ENCODE measurements at regions not wholly inside any gene's neighbourhood (a gene's known extent, or its start where the extent isn't known, plus 50 kb on each side); places are given as distances from the start of the nearest gene placed in this dataset.
"Not testable (repeated sequence)": the region's sequence is repeated elsewhere in the genome, so short reads cannot be mapped to it uniquely, and the experiment has no call there.

DNA sequence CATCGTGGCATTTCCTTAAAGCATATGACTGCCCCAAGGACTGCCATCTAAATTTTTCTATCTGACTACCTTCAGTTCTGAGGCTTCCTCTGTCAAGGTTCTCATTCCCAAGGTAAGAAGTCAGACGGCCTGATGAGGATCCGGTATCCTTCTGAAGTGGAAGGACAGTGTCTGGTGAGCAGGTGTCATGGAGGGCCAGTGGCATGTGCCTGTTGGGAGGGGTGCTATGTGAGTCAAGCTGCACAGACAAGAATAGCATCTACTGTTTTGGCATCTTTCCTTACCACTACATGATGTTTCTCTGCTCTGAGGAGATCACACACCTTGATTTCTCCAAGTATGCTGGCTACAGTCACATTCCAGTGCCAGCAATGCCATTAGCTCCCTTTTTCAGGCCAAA, 99.6 kb upstream of the RGS1 start:
- ChIA-PET CTCF (no interaction called here), POLR2A (no interaction called here)

- CTCF ChIA-PET: interaction anchor here (1.0 to 1.3 kb wide), 3 partner anchors 130 to 550 kb away, joined by 3 to 5 read pairs (median 4); no protein-coding TSS in a partner anchor
- POLR2A ChIA-PET: interaction anchor here (0.6 kb wide), 1 partner anchor 30 kb away, joined by 3 read pairs; no protein-coding TSS in a partner anchor
These were observed 98.7 kb upstream of the RGS1 start for GRCh38 chr1:192476802-192477298.

- POLR2A ChIA-PET: no interaction called here
- CTCF ChIA-PET: interaction anchor here (0.6 to 1.3 kb wide), 5 partner anchors 104 to 602 kb away, joined by 3 to 5 read pairs (median 3); no protein-coding TSS in a partner anchor
These were observed 97.9 kb upstream of the RGS1 start for GRCh38 chr1:192477630-192478029.

DNA sequence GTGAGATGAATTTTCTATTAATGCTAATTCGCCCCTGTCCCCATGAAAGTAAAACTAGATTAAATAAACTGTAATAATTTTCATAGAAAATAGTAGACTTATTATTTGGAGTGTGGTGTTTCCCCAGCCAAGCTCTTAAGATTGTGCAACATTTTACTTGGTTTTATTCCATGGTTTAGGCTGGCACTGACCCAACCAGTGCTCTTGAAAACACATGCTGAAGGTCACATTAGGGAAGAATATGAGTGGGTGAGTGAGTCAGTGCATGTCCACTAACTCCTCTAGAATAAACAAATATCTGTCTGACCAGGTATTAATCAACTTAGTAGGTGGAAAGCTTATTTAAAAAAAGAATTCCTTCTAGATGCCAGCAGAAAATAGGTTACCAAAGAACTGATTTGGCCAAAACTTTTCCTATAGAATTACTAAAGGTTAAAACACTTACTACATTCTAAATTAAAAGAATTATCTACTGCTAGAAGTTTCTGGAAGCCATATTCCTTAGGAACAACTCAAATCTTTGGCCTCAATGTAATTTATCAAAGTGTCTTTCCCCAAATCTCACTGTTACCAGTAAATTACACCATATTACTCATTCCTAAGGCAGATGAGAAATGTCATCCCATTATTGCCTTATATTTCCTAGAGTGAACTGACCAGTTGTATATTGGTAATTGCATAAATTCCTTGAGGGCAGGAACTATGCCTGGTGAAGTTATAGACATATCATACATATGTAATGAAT, 89.7 kb upstream of the RGS1 start:
- ChIA-PET CTCF (no interaction called here), POLR2A (no interaction called here)

GRCh38 chr1:192488058-192488457, 87.5 kb upstream of the RGS1 start:
- ChIA-PET POLR2A (no interaction called here), CTCF (no interaction called here)

- CTCF ChIA-PET: no interaction called here
- POLR2A ChIA-PET: no interaction called here
These were observed 86.5 kb upstream of the RGS1 start for GRCh38 chr1:192489047-192489446.

GRCh38 chr1:192489748-192490147, 85.8 kb upstream of the RGS1 start:
- CTCF ChIA-PET: no interaction called here
- POLR2A ChIA-PET: no interaction called here

DNA sequence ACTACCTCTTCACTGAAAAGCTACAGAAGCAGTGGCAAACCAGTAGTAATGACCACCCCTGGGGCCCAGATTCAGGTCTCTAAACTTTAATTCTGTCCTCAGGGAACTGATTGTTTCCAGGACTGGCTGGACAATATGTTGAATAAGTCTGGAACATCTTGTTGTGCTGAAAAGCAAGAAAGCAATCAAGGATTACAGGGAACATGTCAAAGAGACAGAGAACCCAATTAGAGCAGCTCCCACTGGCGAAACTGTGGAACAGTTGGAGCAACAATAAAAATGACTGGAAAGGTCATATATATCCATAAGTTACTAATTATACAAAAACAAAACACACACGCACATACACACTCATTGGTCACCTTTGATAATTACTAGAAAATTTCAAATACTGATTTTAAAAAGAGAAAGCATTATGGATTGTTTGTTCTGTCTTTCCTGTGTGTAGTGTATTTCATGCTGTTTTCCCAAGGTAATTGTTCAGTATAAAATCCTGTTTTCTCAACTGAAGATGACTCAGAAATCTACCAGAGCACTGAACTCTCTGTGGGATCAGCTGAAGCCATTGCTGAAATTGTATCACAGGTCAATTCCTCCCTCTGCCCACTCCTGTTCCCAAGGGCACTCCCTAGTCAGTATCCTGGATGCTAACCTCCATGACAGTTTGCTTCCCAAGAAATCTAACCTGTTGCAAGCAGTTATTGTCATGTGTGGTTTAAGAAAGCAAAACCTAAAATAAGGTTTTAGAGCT, 83.6 kb upstream of the RGS1 start:
- POLR2A ChIA-PET: no interaction called here
- CTCF ChIA-PET: interaction anchor here (0.6 kb wide), 1 partner anchor 591 kb away, joined by 3 read pairs; no protein-coding TSS in a partner anchor

GRCh38 chr1:192493584-192493983, 82.0 kb upstream of the RGS1 start:
- POLR2A ChIA-PET: no interaction called here
- CTCF ChIA-PET: no interaction called here

DNA sequence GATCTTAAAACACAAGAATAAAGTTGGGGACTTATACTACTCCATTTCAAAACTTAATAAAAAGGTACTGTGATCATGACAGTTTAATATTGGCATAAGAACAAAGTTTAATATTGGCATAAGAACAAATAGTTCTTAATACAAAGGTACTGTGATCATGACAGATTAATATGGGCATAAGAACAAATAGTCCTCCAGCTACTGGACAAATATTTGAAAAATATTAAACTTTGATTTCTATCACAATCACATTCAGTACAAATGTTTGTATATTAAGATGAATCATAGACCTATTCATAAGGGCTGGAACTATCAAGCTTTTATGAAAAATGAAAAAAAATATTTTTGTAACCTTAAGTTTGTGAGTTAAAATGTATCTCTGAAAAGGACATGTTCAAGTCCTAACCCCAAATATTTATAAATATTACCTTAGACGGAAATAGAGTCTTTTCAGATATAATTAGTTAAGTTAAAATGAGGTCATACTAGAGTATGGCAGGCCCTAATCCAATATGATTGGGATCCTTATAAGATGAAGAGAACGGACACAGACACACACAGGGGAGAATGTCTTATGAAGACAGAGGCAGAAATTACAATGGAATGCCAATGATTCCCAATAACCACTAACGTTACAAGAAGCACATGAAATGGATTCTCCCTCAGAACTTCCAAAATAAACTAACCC, 79.1 kb upstream of the RGS1 start:
- CTCF ChIA-PET: no interaction called here
- POLR2A ChIA-PET: interaction anchor here (0.5 kb wide), 1 partner anchor 304 kb away, joined by 4 read pairs; no protein-coding TSS in a partner anchor

DNA sequence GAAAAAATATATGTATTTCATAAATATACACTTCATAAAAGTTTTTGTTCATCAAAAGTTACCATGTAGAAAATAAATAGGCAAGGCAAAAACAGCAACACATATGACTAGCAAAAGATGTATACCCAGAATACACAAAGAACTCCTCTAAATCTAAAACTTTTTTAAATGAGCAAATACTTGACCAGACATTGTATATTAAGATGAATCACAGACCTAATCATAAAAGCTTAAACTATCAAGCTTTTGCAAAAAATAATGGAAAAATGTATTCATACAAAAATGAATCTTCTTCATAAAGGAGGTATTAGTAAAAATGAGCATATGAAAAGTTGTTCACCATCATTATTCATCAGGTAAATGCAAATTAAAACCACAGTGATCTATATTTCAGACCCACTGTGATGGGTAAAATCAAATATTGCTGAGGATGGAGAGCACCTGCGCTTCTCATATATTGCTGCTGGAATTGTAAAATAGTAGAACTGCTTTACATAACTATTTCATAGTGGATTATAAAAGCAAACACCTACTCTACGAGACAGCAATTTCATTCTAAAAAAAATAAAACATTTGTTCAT, 78.3 kb upstream of the RGS1 start:
- ChIA-PET CTCF (no interaction called here), POLR2A (no interaction called here)

DNA sequence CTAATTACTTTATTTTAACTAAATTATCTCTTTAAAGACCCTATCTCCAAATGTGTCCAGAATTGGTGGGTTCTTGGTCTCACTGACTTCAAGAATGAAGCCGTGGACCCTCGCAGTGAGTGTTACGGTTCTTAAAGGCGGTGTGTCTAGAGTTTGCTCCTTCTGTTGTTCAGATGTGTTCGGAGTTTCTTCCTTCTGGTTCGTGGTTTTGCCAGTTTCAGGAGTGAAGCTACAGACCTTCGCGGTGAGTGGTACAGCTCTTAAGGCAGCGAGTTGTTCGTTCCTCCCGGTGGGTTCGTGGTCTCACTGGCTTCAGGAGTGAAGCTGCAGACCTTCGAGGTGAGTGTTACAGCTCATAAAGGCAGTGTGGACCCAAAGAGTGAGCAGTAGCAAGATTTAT, 77.5 kb upstream of the RGS1 start:
- CTCF ChIA-PET, POLR2A ChIA-PET: not testable (repeated sequence)

GRCh38 chr1:192499061-192499581, 76.5 kb upstream of the RGS1 start:
- POLR2A ChIA-PET, CTCF ChIA-PET: not testable (repeated sequence)

GRCh38 chr1:192500541-192500940, 75.0 kb upstream of the RGS1 start:
- POLR2A ChIA-PET, CTCF ChIA-PET: not testable (repeated sequence)

GRCh38 chr1:192506741-192507155, 68.8 kb upstream of the RGS1 start:
- ChIA-PET CTCF (interaction anchor here (0.9 kb wide), 1 partner anchor 54 kb away, joined by 3 read pairs; no protein-coding TSS in a partner anchor), POLR2A (interaction anchor here (0.7 kb wide), 1 partner anchor 30 kb away, joined by 3 read pairs; no protein-coding TSS in a partner anchor)

GRCh38 chr1:192512426-192513162, 63.0 kb upstream of the RGS1 start:
- ChIA-PET POLR2A (no interaction called here), CTCF (no interaction called here)

- POLR2A ChIA-PET: no interaction called here
- CTCF ChIA-PET: no interaction called here
These were observed 62.4 kb upstream of the RGS1 start for GRCh38 chr1:192513196-192513595.

DNA sequence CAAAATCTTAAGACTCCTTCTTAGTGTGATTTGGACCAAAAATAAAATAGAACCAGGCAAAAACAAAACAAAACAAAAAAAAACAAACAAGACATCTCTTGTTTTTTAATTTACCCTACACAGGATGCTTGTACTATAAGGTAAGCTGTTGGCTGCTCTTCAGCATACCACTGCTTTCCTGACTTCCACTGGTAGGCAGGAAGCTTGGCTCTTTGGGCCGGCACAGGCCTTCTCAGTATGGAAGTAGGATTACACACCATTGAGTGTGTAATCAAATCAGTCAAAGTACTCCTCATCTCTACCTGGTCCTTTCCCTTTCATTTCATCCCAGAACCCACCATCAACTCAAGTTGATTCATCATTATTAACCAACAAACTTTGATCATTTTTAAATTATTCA, 61.9 kb upstream of the RGS1 start:
- ChIA-PET CTCF (no interaction called here), POLR2A (no interaction called here)

DNA sequence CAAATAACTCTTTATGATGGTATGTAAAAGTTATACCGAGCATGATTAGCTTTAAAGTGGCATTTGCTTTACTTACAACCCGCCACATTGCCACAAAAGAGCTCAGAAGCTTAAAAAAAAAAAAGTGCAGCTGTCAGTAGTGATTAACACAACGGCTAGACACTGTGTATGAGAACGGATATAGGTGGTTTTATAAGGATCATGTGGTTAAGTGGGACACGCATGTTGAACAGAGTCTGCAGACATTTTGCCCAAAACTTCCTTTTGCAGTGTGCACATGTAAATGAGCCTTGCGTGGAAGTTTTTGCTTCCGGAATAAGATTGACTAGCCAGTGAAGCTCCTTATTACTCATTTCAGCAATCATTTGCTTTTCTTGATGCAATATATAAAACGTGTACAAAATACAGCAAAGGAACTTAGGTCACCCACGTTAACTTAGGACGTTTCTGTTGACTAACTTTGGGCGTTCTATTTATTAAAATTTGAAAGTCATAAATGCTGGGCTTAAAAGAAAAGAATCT, 58.7 kb upstream of the RGS1 start:
- ChIA-PET CTCF (interaction anchor here (0.8 to 1.2 kb wide), 3 partner anchors 29 to 290 kb away, joined by 3 to 4 read pairs (median 3); no protein-coding TSS in a partner anchor), POLR2A (no interaction called here)
